GM04503 (cell line): ENCODE measurements at regions not wholly inside any gene's neighbourhood (a gene's known extent, or its start where the extent isn't known, plus 50 kb on each side); places are given as distances from the start of the nearest gene placed in this dataset.
"Not testable (repeated sequence)": the region's sequence is repeated elsewhere in the genome, so short reads cannot be mapped to it uniquely, and the experiment has no call there.

ENCODE experiments used
- DNase-seq: peaks from one replicate; pipeline ENCODE4 v3.0.0-alpha.2; 2012; ENCODE audit warnings: low read depth

DNA sequence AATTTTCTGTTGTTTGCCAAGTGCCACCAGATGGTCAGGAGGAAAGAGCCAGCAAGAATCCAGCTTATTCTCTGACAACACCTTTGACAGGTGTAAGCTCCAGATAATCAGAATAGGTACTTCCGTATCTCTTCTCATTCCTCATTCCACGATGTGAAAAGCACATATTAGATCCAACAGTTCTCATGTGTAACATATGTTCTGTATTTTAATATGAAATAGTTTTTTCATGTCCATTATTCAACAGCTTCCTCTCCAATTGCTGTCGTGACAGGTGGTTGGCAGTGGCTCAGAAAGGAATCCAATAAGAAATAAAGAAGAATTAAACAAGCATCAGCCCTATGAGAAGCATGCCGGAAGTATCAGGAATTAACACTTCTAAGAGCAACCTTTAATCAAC is 1624.7 kb downstream of the MRPL39 start:
- no peak for DNase-seq

DNA sequence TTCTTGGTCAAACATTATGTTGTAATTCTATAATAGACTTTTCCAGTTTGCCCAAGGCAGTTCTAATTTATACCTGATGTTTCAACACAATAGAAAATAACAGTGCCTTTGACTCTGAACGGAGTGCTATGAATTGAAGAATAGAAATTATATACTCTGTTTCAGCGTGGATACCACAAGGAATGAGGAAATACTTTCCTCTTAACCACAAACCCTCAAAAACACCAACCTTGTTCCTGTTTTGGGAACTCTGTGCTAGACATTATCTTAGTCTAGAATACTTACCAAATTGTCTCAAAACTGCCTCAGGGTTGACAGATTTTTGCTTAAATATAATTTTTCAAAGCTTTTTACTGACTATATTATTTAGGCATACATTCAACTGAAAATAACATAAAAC is 1629.3 kb downstream of the MRPL39 start:
- DNase-seq = no peak

DNA sequence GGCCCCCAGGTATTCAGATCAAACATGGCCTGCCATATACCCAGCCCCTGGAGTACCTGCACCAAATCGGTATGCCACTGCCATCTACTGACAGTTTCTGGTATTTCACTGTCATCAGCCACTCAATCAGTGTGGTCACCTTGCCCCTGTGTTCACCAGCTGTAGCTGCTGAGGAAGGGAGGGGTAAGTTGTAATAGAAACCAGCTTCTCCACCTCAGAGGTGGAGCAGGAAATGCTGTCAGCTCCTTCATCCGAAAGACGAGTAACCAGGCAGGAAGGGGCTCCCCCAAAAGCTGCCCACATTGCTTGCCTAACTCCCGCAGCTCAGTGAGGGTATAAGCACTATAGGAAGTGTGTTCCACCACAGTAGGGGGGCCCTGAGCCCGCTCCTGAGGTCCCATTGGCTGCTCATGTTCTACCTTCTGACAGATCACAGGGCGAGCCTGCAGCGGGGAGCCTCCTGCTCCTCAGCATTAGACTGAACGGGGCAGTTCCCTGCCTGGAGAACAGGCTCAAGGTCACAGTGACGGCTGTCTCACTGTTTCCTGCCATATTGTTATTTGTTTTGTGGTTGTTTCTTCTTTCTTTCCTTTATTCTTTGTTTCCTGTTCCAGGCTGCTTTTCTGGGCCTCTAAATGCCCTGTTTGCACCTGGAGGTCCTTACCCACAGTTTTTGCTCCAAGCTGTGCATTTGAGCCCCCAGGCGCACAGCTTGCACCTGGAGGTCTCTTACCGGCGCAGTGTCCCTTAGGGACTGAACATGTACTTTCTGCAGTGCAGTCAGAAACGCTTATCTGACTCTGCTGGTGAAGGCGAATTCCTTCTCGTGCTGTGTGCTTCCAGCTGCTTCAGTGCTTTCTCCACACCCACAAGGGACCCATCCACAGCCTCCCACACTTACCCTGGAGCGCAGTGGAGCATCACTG is 1638.3 kb downstream of the MRPL39 start:
- no peak for DNase-seq

DNA sequence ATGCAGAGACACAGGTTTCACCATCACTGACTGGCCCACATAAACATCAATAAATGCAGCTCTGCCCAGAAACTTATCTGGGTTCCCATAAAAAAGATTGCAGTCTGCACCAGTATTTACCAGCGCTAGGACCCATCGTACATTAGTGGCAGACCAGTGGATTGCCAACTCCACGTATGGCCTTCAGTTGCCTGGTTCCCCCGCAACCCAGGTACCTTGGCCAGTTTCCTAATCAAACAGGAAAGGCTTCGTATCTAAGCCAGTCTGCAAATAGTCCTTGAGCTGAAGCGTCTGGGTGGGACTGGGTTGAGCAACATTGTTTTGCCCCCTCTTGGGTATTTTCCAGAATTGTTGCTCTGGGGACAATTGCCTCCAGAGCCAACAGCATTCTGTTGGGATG is 1639.3 kb downstream of the MRPL39 start:
- no peak for DNase-seq

DNA sequence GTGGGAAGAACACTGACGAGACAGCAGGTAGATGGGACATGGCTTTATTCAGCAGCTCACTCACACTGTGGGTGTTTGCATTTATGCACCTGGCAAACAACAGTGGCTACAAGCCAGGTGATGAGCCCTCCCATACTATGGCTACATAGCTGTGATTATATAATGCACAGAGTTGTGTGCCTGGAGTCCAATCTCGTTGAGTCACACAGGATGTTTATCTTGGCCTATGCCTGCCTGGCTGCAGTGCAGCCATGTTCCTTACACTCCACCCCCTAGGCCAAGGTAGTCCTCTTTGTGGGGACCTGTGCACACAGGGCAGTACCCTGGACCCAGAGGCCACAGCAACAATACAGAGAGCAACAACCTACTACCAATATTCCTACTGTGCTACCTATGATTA is 1643.8 kb downstream of the MRPL39 start:
- DNase-seq = no peak

DNA sequence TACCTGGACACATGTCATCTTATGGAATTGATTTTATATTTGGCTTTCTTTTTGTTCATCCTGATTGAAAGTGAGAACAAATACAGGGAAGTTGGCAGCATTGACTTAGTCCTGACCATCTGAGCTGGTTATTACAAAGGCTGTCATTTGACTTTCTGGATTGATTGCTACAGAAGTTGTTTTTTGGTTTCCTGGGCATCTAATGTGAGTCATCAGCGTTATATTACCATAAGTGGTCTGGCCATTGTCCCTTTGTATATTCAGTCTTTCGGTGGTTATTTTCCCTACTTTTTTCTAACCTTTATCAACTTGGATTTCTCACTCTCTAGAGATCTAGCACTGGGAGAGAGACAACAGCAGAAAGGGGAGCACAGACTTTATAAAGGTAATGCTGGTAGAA is 1646.5 kb downstream of the MRPL39 start:
- no peak for DNase-seq

DNA sequence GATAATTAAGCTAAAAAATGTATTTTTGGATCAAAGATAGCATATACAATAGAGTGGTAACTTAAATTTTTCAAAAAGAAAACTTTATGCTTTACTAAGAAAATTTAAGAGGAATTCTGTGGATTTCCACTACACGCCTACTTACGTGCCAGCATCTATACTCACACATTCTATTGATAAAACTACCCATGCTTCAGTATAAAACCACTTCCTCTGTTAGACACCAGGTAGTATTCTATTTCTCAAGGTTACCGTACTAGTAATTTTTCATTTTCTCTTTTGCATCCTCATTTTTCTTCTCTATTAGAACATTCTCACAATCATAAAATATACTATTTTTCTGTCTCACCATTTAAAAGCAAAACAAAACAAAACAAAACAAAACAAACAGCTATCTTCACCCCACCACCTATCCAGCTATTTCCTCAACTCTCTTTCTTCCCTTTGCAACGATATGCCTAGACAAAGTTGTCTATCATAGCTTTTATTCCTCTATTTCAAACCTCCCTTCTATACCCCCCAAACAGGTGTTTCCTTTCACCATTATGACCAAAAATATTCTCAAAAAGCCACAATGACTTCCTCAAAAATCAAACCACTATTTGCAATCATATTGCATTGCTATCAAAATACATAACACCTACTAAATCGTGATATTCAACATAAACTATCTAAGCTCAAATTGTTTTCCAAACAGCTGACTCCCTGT is 1652.0 kb downstream of the MRPL39 start:
- no peak for DNase-seq

DNA sequence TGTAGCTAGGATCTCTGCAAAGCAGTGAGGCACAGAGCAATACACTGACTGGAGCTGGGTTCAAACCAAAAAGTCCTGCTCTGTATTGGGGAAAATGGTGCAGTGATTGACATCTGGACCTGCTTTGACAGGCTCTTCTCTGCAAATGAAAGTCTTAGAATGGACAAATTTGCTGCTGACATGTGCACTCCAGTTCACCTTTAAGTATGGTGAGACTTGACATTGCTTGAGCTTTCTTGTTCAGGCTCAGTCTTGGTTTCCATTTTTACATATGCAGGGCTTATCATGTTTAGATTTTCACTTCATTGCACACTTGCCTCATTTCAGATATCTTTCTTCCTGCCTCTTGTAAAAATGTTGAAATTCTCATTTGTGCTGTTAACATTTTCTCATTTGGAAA is 1655.0 kb downstream of the MRPL39 start:
- no peak for DNase-seq

DNA sequence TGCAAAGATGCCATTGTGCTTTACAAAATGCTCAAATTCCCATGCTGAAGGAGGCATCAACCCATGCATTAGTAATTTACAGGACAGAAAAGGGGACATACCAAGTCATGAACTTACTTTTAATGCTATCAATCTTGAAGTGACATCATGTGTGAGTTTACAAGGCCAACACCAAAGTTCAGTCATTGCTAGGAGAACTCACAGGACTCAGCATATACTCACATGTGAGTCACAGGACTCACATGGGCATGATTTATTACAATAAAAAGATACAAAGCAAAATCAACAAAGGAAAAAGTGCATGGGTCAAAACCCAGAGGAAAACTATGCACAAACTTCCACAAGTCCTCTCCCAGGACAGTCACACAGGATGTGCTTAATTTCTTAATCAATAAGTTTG is 1656.0 kb downstream of the MRPL39 start:
- DNase-seq = no peak

DNA sequence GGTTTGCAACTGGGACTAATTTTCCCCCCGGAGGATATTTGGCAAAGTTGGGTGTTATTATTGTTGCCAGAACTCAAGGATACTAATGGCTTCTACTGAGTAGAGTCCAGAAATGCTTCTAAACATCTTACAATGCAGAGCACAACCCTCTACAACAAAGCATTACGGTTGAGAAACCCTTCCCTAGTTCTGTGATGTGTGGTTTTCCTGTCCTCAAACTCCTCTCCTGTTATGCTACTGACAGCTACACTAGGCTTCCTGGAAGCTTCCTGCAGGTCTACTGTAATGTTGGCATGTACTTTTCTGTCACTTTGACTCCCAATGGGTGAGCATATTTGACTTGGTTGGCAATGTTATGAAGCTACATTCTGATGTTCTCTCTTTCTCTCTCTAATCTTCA is 1656.9 kb downstream of the MRPL39 start:
- DNase-seq = no peak

DNA sequence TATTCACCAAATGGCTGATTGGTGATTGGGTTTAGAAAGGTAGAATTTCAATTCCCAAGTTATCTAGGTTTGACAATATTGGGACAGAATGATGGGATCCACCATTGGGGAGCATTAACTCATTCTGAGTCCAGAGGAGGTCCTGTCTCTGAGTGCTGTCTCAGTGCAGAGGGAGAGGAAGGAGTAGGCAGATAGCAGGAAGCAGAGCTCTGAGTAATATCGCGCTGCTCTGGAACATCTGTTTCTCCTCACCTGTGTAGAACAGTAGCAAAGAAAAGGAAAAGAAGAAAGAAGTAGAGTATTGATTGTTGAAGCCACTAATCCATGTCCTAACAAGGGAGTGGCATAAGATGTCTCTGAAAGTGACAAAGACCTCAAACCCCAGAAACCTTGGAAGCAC is 1657.8 kb downstream of the MRPL39 start:
- no peak for DNase-seq

DNA sequence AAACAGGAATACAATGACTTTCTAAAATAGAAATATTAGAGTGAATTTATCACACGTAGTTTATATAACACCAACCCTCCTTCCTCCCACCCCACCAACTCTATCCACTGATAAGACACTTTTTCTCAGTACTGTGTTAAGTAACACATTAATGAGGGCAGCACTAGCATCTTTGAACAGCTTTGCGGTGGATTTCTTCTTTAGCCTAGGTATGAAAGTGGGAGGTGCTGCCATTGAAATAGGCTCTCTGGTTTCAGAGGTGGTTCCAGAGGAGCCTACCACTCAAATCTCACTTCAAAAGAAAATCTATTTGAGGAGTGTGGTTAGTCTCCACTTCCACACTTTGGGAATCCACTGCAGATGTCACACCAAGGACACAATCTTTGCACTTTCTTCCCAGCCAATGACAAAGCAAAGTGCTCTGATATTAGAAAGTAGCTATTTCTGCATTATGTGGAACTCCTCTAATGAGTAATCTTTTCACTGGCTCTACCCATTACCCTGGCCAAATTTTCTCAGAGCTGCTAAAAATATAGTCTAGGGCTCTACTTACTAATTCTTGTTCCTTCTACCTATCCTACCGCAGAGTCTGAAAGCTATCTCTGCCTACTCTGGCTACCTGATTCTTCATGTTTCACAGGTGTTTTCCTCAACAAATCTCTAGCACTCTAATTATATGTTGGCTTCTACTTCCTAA is 1667.8 kb downstream of the MRPL39 start:
- no peak for DNase-seq

DNA sequence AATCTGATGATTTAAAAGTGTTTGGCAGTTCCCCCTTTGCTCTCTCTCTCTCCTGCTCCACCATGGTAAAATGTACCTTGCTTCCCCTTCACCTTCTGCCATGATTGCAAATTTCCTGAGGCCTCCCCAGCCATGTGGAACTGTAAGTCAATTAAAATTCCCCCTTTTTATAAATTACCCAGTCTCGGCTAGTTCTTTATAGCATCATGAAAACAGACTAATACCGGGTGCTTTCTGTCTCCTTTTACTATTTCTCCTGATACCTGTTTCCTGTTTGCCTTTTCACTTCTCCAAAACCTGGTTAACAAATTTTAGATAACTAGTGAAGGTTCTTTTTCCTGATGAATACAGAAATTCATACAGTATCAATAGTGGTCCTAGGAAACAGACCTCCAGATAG is 1670.3 kb downstream of the MRPL39 start:
- DNase-seq = no peak

DNA sequence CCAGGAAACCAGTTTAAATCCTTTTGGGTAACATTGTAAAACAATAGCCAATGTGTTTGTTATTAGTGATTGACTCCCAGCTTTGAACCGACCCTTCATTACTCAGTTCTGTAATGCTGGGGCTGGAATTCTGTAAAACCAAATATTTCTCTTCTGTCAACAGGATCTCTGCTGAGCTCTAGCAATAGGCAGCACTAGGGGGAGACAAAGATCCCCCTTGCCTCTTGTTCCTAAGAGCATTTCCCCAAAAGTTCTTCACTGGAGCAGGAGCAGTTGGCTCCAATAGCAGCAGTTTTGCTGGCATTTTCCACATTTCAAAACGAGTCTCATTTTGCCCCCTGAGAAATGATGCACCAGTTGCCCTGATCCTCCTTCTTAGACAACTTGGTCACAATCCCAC is 1671.1 kb downstream of the MRPL39 start:
- DNase-seq = no peak

DNA sequence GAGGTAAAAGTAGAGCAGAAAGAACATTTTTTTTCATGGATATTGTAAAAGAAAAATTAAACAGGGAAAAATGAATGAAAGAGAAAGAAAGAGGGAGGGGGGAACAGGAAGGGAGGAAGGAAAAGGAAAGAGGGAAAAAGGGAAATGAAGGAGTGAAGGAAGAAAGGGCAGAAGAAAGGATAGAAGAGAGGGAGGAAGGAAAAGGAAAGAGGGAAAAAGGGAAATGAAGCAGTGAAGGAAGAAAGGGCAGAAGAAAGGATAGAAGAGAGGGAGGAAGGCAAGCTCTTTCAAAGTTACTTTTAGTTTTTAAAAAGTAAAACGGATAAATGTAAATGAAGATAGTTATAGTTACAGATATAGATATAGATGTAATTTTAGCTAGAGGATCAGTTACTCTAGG is 1676.7 kb downstream of the MRPL39 start:
- no peak for DNase-seq

DNA sequence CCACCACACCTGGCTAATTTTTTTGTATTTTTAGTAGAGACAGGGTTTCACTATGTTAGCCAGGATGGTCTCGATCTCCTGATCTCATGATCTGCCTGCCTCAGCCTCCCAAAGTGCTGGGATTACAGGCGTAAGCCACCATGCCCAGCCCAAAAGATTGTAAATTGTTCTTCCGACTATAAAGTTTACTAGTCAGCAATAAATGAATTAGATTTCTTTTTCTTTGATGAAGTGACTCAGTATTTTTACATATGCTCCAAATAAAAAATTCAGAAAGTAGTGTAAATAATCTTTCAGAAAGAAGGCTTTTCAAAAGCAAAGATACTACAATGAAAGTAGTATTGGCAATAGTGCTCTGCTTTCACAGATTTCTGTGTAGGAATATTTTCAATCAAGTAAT is 1680.9 kb downstream of the MRPL39 start:
- not testable (repeated sequence) for DNase-seq

DNA sequence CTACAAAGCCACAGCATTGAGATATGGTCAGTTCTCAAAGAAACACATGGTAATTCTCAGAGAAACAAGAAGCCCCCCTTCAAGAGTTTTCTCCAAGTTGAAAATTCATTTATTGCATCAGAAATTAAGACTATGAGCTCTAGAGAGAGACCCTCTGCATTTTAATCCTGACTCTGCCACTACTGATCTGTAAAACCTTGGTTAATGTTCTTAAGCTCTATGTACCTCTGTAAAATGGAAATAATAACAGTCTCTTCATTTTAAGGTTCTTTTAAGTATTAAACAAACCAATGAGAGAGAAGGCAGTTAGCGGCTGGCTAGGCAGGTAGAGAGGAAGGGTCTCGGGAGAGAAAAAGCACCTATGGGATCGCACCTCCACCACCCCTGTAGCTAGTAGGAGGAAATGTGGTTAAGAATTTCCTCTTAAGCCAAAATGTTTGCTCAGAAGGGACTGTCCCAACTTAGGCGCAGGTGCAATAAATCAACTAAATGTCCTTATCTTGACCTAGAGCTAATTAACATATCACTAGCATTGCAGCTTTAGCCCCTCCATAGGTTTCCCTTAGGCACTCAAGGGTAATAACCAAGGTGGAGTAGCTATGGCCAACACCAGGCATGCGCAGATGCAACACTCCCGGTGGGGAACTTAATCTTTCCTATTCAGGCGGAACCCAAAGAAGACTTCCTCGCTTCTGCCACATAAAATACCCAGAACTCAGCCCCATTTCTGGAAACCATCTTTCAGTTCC is 1685.4 kb downstream of the MRPL39 start:
- no peak for DNase-seq

DNA sequence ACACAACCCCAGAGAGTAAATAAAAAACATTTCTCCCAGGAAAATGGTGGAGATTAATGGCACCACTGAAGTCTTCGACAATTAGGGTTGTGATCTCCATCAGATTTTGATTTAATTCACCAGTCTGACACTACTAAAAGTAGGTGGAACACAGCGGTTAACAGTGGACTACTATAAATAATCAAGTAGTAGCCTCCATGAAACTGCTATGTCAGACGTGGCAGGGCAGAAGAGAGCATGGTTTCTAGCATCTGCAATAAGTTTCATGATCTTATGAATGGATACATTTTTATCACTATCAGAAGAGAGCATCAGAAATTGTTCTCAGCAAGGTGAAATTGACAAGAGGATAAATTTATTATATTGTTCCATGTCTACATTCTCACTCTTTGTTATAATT is 1706.6 kb downstream of the MRPL39 start:
- DNase-seq = no peak

DNA sequence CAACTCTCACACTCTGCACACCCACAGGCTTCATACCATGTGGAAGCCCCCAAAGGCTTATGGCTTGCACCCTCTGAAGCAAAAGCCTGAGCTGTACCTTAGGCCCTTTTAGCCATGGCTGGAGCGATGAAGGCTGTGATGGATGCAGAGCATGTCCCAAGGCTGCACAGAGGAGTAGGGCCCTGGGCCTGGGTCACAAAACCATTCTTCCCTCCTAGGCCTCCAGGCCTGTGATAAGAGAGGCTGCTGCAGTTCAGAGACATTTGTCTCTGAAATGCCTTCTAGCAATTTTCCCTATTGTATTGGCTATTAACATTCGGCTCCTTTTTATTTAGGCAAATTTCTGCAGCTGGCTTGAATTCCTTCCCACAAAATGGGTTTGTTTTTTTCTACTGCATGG is 1707.7 kb downstream of the MRPL39 start:
- DNase-seq = no peak

DNA sequence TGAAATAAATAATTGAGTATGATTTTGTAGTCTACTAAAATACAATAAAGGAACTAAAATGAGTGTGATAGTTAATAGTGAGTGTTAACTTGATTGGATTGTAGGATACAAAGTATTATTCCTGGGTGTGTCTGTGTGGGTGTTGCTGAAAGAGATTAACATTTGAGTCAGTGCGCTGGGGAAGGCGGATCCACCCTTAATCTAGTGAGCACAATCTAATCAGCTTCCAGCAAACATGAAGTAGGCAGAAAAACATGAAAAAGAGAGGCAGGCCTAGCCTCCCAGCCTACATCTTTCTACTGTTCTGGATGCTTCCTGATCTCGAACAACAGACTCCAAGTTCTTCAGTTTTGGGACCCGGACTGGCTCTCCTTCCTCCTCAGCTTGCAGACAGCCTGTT is 1716.6 kb downstream of the MRPL39 start:
- DNase-seq = no peak

DNA sequence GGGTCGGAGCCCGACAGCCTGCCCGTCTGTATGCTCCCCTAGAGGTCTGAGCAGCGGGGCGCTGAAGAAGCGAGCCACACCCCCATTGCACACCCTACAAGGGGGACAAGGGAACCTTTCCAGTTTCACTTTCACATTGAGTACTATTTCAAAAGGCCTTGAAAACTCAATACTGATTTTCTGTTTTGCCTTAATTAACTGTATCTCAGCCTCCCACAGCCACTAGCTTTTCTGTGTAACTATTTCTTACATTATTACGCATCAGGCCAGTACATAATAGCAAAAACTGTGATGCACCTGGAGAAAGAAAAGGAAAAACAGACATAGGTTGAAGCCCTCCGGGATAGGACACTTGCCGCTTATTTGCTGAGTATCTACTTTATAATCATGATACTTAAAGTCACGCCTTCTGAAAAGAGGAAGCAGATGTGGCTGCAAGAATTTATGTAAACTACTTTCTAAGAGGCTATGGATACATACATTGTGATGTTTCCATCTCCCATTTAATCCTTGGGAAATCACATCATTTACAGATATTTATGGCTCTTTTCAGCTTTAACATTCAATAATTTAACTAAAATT is 1719.5 kb downstream of the MRPL39 start:
- no peak for DNase-seq
